Testis (tissue), 2 donors: ENCODE measurements at regions not wholly inside any gene's neighbourhood (a gene's known extent, or its start where the extent isn't known, plus 50 kb on each side); places are given as distances from the start of the nearest gene placed in this dataset.

Experiments used
- DNase-seq: peaks from one replicate; pipeline ENCODE4 v3.0.0-alpha.2; 2019
- H3K27ac ChIP-seq, 2 donors: fragments of 200-600 bp; sonication (generic); one replicate each; pipeline ENCODE4 v1.5.1; 2019
- H3K27me3 ChIP-seq: fragments of 200-600 bp; sonication (generic); one replicate; pipeline ENCODE4 v1.5.1; 2019
- H3K36me3 ChIP-seq: fragments of 200-600 bp; sonication (generic); one replicate; pipeline ENCODE4 v1.5.1; 2017; ENCODE audit warnings: low read depth; ENCODE audit errors: missing control alignments
- H3K4me1 ChIP-seq: fragments of 200-600 bp; sonication (generic); one replicate; pipeline ENCODE4 v1.5.1; 2019
- H3K4me3 ChIP-seq, 2 donors: fragments of 200-600 bp; sonication (generic); one replicate each; pipeline ENCODE4 v1.5.1; 2017 to 2019
- H3K9me3 ChIP-seq: fragments of 200-600 bp; sonication (generic); one replicate; pipeline ENCODE4 v1.5.1; 2017
- POLR2A ChIP-seq: fragments of 450-650 bp; IDR thresholded peaks from one replicate; pipeline ENCODE4 v1.6.1; 2017; ENCODE audit warnings: antibody characterized with exemption, mild to moderate bottlenecking, moderate library complexity
- WGBS, 2 donors: methylation state at CpG; one replicate each; pipeline ENCODE4 v1.1.5; 2018; 5-methylcytosine and 5-hydroxymethylcytosine counted together
- intact Hi-C: fragments of 100-400 bp; cut with DNase I; formaldehyde crosslinking; loops from one replicate; pipeline ENCODE4 v1.15.1; 2023; ENCODE audit warnings: low total_unique reads
- TF ChIP-seq, protein P1 (sequence below), 3 experiments: fragments of 450-650 bp in 2 of 3; fragments of 200-600 bp in 1 of 3; sonication (generic) in 1 of 3; IDR thresholded peaks; one replicate each; pipeline ENCODE4 v1.5.1; 2016 to 2019; ENCODE audit warnings: antibody characterized with exemption in 3 of 3, mild to moderate bottlenecking in 2 of 3, moderate library complexity in 1 of 3

DNA sequence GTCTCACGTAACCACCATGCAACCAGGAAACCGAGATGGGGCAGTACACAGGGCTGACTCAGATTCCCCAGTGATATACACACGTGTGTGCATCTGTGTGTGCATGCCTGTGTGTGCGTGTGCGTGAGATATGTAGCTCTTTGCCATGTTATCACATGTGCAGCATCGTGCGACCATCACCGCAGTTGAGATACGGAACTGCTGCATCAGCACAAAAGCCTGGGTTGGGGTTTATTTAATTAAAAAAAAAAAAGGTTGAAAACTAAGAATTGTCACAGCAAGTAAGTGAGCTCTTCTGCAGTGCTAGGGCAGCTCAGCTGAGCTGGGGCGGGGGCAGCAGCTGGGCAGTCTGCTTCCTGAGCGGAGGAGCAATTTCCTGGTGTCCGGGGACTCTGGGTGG, 152.5 kb downstream of the RBFOX3 start:
- Histone ChIP-seq H3K27me3 (no peaks in the 10 kb centered on the region), H3K36me3 (no peaks in the 10 kb centered on the region), H3K4me1 (no peaks in the 10 kb centered on the region), H3K9me3 (no peaks in the 10 kb centered on the region), H3K4me3 (no peak overlapping the region), H3K27ac (no peak overlapping the region)
- intact Hi-C loops: no loop called here
- 87 to 88% methylated on average over 12 of the region's 12 CpGs for WGBS, 2 donors
- no peak for DNase-seq
- TF ChIP-seq, protein P1, sequence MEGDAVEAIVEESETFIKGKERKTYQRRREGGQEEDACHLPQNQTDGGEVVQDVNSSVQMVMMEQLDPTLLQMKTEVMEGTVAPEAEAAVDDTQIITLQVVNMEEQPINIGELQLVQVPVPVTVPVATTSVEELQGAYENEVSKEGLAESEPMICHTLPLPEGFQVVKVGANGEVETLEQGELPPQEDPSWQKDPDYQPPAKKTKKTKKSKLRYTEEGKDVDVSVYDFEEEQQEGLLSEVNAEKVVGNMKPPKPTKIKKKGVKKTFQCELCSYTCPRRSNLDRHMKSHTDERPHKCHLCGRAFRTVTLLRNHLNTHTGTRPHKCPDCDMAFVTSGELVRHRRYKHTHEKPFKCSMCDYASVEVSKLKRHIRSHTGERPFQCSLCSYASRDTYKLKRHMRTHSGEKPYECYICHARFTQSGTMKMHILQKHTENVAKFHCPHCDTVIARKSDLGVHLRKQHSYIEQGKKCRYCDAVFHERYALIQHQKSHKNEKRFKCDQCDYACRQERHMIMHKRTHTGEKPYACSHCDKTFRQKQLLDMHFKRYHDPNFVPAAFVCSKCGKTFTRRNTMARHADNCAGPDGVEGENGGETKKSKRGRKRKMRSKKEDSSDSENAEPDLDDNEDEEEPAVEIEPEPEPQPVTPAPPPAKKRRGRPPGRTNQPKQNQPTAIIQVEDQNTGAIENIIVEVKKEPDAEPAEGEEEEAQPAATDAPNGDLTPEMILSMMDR (IDR thresholded peaks at IDR 0.05): no peak
- no peak for TF ChIP-seq POLR2A

DNA sequence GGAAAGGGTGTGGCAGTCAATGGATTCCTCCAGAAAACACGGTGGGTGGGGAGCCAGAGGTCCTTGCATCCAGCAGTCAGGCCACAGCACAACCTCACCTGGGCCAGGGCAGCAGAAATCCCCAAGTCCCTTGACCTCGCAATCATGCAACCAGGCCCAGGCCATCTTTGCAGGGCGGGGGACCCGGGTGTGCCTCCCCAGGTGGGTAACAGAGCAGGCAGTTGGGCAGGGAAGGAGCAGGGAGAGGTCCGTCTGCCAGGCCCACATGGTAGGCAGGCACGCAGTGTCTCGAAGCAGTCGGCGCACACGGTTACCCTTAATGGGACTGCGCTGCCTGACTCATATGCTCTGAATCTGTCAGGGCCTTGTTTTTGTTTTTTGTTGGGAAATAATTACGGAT, 153.0 kb downstream of the RBFOX3 start:
- no peak for TF ChIP-seq POLR2A
- TF ChIP-seq, protein P1 (IDR thresholded peaks at IDR 0.05): no peak
- H3K27me3 ChIP-seq: no peaks in the 10 kb centered on the region
- H3K4me3 ChIP-seq: no peak overlapping the region
- H3K27ac ChIP-seq: no peak overlapping the region
- intact Hi-C loops: no loop called here
- H3K4me1 ChIP-seq: no peaks in the 10 kb centered on the region
- DNase-seq: no peak
- H3K9me3 ChIP-seq: no peaks in the 10 kb centered on the region
- H3K36me3 ChIP-seq: no peaks in the 10 kb centered on the region
- WGBS, 2 donors: 84 to 89% methylated on average over 11 to 12 of the region's 12 CpGs

DNA sequence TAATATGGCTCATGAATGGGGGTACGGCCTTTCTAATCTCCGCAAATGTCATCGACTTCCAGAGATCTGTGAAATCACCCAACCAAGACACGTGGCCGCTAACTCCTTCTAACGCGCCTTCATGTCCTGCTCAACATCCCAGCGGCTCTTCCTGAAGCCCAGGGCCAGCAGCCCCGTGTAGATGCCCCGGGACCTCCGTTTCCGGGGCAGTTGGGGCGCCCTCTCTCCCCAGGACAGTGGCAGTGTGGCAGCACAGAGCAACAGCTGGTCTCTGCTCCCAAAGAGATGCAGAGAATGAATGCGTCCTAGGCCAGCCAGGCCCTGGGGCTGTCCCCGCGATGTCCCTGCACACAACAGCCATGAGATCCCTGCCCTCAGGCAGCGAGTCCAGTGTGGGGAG, 153.5 kb downstream of the RBFOX3 start:
- no peak overlapping the region for H3K4me3 ChIP-seq
- WGBS, 2 donors: 92% methylated on average over 16 to 17 of the region's 17 CpGs
- H3K36me3 ChIP-seq: no peaks in the 10 kb centered on the region
- TF ChIP-seq POLR2A: no peak
- H3K27ac ChIP-seq: no peak overlapping the region
- no peaks in the 10 kb centered on the region for H3K4me1 ChIP-seq
- H3K9me3 ChIP-seq: no peaks in the 10 kb centered on the region
- DNase-seq: no peak
- intact Hi-C loops: no loop called here
- no peaks in the 10 kb centered on the region for H3K27me3 ChIP-seq

DNA sequence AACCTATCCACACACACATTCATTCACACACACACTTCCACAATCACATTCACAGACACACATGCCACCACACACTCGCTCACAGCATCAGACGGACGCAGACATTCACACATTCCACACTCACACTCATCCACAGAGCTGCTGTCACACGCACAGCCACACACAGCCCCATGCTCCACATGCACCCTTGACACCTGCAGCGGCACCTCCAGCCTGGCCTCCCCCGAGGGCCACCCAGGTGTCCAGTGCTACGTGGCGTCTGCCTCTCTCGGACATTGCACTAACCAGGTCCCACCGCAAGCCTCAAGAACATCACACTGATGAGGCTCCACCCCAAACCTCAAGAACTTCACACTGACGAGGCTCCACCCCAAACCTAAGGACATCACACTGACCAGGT, 155.2 kb downstream of the RBFOX3 start:
- H3K27me3 ChIP-seq: no peaks in the 10 kb centered on the region
- DNase-seq: no peak
- H3K36me3 ChIP-seq: no peaks in the 10 kb centered on the region
- H3K4me1 ChIP-seq: no peaks in the 10 kb centered on the region
- no peak for TF ChIP-seq POLR2A
- TF ChIP-seq, protein P1 (IDR thresholded peaks at IDR 0.05): no peak
- intact Hi-C loops: no loop called here
- H3K9me3 ChIP-seq: no peaks in the 10 kb centered on the region
- H3K27ac ChIP-seq: no peak overlapping the region
- WGBS, 2 donors: 94 to 96% methylated on average over 11 of the region's 11 CpGs
- no peak overlapping the region for H3K4me3 ChIP-seq

DNA sequence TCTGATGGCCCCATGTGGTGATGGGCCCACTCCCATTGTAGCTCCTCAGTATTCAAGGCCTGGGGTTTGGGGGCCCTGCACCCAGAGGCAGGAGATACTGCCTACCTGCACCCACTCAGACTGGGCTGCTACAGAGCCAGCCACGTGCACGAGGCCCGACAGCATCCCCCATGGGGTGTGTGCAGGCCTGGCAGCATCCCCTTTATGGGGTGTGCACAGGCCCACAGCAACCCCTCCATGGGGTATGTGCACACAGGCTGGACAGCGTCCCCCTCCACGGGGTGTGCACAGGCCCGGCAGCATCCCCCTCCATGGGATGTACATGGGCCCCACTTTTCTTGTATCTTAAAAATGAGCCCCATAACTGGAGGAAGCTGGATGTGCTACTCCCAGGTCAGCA, 156.0 kb downstream of the RBFOX3 start:
- no peak overlapping the region for H3K4me3 ChIP-seq
- no peaks in the 10 kb centered on the region for H3K9me3 ChIP-seq
- WGBS, 2 donors: 82 to 94% methylated on average over 2 to 6 of the region's 6 CpGs
- H3K27ac ChIP-seq: no peak overlapping the region
- H3K27me3 ChIP-seq: no peaks in the 10 kb centered on the region
- no peaks in the 10 kb centered on the region for H3K4me1 ChIP-seq
- DNase-seq: no peak
- no peaks in the 10 kb centered on the region for H3K36me3 ChIP-seq
- TF ChIP-seq, protein P1 (IDR thresholded peaks at IDR 0.05): no peak
- no peak for TF ChIP-seq POLR2A
- intact Hi-C loops: no loop called here
